LNCAP (cell line): ENCODE measurements at regions not wholly inside any gene's neighbourhood (a gene's known extent, or its start where the extent isn't known, plus 50 kb on each side); places are given as distances from the start of the nearest gene placed in this dataset.

Source experiments
- CTCF ChIP-seq: fragments of 450-650 bp; IDR thresholded peaks from 2 replicates; pipeline ENCODE4 v1.5.1; 2017; ENCODE audit warnings: mild to moderate bottlenecking

- TF ChIP-seq CTCF: no peak
Observed at GRCh38 chr3:82390868-82391267, 629.4 kb upstream of the GBE1 start.

GRCh38 chr3:82386647-82387046 lies 625.2 kb upstream of the GBE1 start:
- no peak for TF ChIP-seq CTCF

GRCh38 chr3:82384181-82384580 lies 622.7 kb upstream of the GBE1 start:
- no peak for TF ChIP-seq CTCF

- no peak for TF ChIP-seq CTCF
Observed at GRCh38 chr3:82382831-82383230, 621.4 kb upstream of the GBE1 start.

GRCh38 chr3:82378392-82378791 lies 616.9 kb upstream of the GBE1 start:
- no peak for TF ChIP-seq CTCF

- no peak for TF ChIP-seq CTCF
Observed at GRCh38 chr3:82376883-82377282, 615.4 kb upstream of the GBE1 start.

- no peak for TF ChIP-seq CTCF
Observed at GRCh38 chr3:82364827-82365226, 603.4 kb upstream of the GBE1 start.

- TF ChIP-seq CTCF: no peak
Observed at GRCh38 chr3:82363131-82363530, 601.7 kb upstream of the GBE1 start.
